ENCODE measurements at regions not wholly inside any gene's neighbourhood (a gene's known extent, or its start where the extent isn't known, plus 50 kb on each side); places are given as distances from the start of the nearest gene placed in this dataset.
A peak's percentile ranks its signal among the peaks of the same experiment; 100 is the strongest.

GRCh38 chr5:60339691-60340201 is 360.2 kb downstream of the DEPDC1B start:
- no peak overlapping the region for H3K27ac ChIP-seq (ENCODE audit: control insufficient read depth, insufficient read depth)
- no peak overlapping the region for H3K9ac ChIP-seq (ENCODE audit: control insufficient read depth, insufficient read depth, low read length)
- ChIA-PET SMC1A (ENCODE audit: uncharacterized antibody, unreplicated experiment) (interaction anchor here (1.2 kb wide), 1 partner anchor 55 kb away, joined by 3 read pairs; no protein-coding TSS in a partner anchor), POLR2A (no interaction called here), RAD21 (ENCODE audit: unreplicated experiment) (interaction anchor here (1.0 to 1.3 kb wide), 2 partner anchors 33 to 43 kb away, joined by 3 read pairs; no protein-coding TSS in a partner anchor), CTCF (no interaction called here)
- ATAC-seq (peak; percentile 18; the same call in 1 of the 3 replicates), FAIRE-seq (peak; percentile 82), DNase-seq (ENCODE audit: low read depth, low spot score) (no peak)
- 0 out of 2 replicates have a peak overlapping the region, but pooled peaks have one; percentile 7 for H3K4me3 ChIP-seq
- TF ChIP-seq ZNF622 (IDR thresholded peaks at IDR 0.05) (no peak), EED (IDR thresholded peaks at IDR 0.05; ENCODE audit: low read depth) (0 out of 2 replicates have a peak, but pooled peaks have one; percentile 31)
- no peaks in the 10 kb centered on the region for H3K27me3 ChIP-seq (replicated peaks in 1 of 2; ENCODE audit: control insufficient read depth in 2 of 2, insufficient read depth in 2 of 2, low read length in 1 of 2)
- peaks cover 14% of the 10 kb centered on the region for H3K4me1 ChIP-seq (ENCODE audit: control insufficient read depth, insufficient read depth, low read length)
- intact Hi-C loops (cut with micrococcal nuclease; ENCODE audit: unreplicated experiment) = no loop called here
- no peaks in the 10 kb centered on the region for H3K9me3 ChIP-seq (replicated peaks; ENCODE audit: control insufficient read depth, insufficient read depth, low read length)
- 73% methylated on average over 12 of the region's 12 CpGs for WGBS (ENCODE audit: insufficient coverage, insufficient replicate concordance, low lambda C conversion rate, missing lambda C conversion rate)
- H3K36me3 ChIP-seq (ENCODE audit: control insufficient read depth in 2 of 2, insufficient read depth in 2 of 2, low read length in 1 of 2) = no peaks in the 10 kb centered on the region
- BruUV-seq (replicated peaks) = no TSS peak
- H3K79me2 ChIP-seq (ENCODE audit: control insufficient read depth, insufficient read depth, low read length) = no peaks in the 10 kb centered on the region
- in situ Hi-C loops (cut with MboI) = no loop called here
- H4K20me1 ChIP-seq (ENCODE audit: control insufficient read depth, insufficient read depth) = no peaks in the 10 kb centered on the region
- peak overlapping the region; percentile 45; the same call in 1 of the 2 replicates for H3K4me2 ChIP-seq (ENCODE audit: control insufficient read depth, insufficient read depth)
- H2AFZ ChIP-seq (ENCODE audit: control insufficient read depth, low read depth, low read length) = no peak overlapping the region; the same call in 1 of the 2 replicates

- Histone ChIP-seq H3K27me3 (replicated peaks in 1 of 2; ENCODE audit: control insufficient read depth in 2 of 2, insufficient read depth in 2 of 2, low read length in 1 of 2) (no peaks in the 10 kb centered on the region), H3K4me2 (ENCODE audit: control insufficient read depth, insufficient read depth) (no peak overlapping the region), H2AFZ (ENCODE audit: control insufficient read depth, low read depth, low read length) (no peak overlapping the region), H3K9me3 (replicated peaks; ENCODE audit: control insufficient read depth, insufficient read depth, low read length) (no peaks in the 10 kb centered on the region), H3K27ac (ENCODE audit: control insufficient read depth, insufficient read depth) (no peak overlapping the region), H3K79me2 (ENCODE audit: control insufficient read depth, insufficient read depth, low read length) (no peaks in the 10 kb centered on the region), H4K20me1 (ENCODE audit: control insufficient read depth, insufficient read depth) (no peaks in the 10 kb centered on the region), H3K4me1 (ENCODE audit: control insufficient read depth, insufficient read depth, low read length) (peaks cover 14% of the 10 kb centered on the region), H3K9ac (ENCODE audit: control insufficient read depth, insufficient read depth, low read length) (no peak overlapping the region), H3K4me3 (no peak overlapping the region), H3K36me3 (ENCODE audit: control insufficient read depth in 2 of 2, insufficient read depth in 2 of 2, low read length in 1 of 2) (no peaks in the 10 kb centered on the region)
- SMC1A ChIA-PET (ENCODE audit: uncharacterized antibody, unreplicated experiment) = interaction anchor here (1.2 kb wide), 1 partner anchor 56 kb away, joined by 3 read pairs; no protein-coding TSS in a partner anchor
- FAIRE-seq = peak; percentile 62
- RAD21 ChIA-PET (ENCODE audit: unreplicated experiment) = no interaction called here
- no peak for ATAC-seq
- TF ChIP-seq FOXK2 (IDR thresholded peaks at IDR 0.05) (no peak), SMC3 (IDR thresholded peaks at IDR 0.05; ENCODE audit: borderline replicate concordance, low read length) (no peak), SIX5 (IDR thresholded peaks at IDR 0.05; ENCODE audit: low read depth, low read length, severe bottlenecking) (no peak), POLR2AphosphoS5 (IDR thresholded peaks at IDR 0.05; ENCODE audit: low read length) (no peak), PAX5 (IDR thresholded peaks at IDR 0.05; ENCODE audit: borderline replicate concordance, low read depth, low read length) (no peak)
- WGBS (ENCODE audit: insufficient coverage, insufficient replicate concordance, low lambda C conversion rate, missing lambda C conversion rate) = 93% methylated on average over 3 of the region's 3 CpGs
- in situ Hi-C loops (cut with MboI) = no loop called here
- no TSS peak for BruUV-seq (replicated peaks)
- intact Hi-C loops (cut with micrococcal nuclease; ENCODE audit: unreplicated experiment) = no loop called here
- DNase-seq (ENCODE audit: low read depth, low spot score) = no peak
- POLR2A ChIA-PET = no interaction called here
- CTCF ChIA-PET = no interaction called here
These were observed 361.1 kb downstream of the DEPDC1B start for GRCh38 chr5:60338846-60339245.
